ACC112 (cell line): ENCODE measurements at regions not wholly inside any gene's neighbourhood (a gene's known extent, or its start where the extent isn't known, plus 50 kb on each side); places are given as distances from the start of the nearest gene placed in this dataset.

Source experiments
- H2AFZ ChIP-seq: fragments of 200-600 bp; sonication (generic); one replicate; pipeline ENCODE4 v1.6.0; 2017; ENCODE audit warnings: antibody characterized with exemption, low read length; ENCODE audit not compliant: unreplicated experiment
- H3K27ac ChIP-seq: fragments of 200-600 bp; sonication (generic); 2 replicates; pipeline ENCODE4 v1.5.1; 2014; ENCODE audit warnings: low read depth, mild to moderate bottlenecking, antibody characterized with exemption, low read length, moderate library complexity
- H3K27me3 ChIP-seq: fragments of 200-600 bp; sonication (generic); 2 replicates; pipeline ENCODE4 v1.6.1; 2014; ENCODE audit warnings: mild to moderate bottlenecking, antibody characterized with exemption, low read length, moderate library complexity, mixed read lengths; ENCODE audit not compliant: insufficient read depth
- H3K36me3 ChIP-seq: fragments of 200-600 bp; sonication (generic); 2 replicates; pipeline ENCODE4 v1.6.1; 2016; ENCODE audit warnings: mild to moderate bottlenecking, antibody characterized with exemption, low read length, moderate library complexity, mixed read lengths; ENCODE audit not compliant: insufficient read depth
- H3K4me1 ChIP-seq: fragments of 200-600 bp; sonication (generic); one replicate; pipeline ENCODE4 v1.6.1; 2016; ENCODE audit warnings: low read length, mixed read lengths; ENCODE audit not compliant: insufficient read depth, unreplicated experiment, control insufficient read depth
- H3K4me3 ChIP-seq: fragments of 200-600 bp; sonication (generic); 2 replicates; pipeline ENCODE4 v1.5.1; 2014; ENCODE audit warnings: mild to moderate bottlenecking, low read depth, low read length
- H3K79me2 ChIP-seq: fragments of 200-600 bp; sonication (generic); one replicate; pipeline ENCODE4 v1.6.0; 2016; ENCODE audit warnings: low read length; ENCODE audit not compliant: control insufficient read depth, unreplicated experiment, insufficient read depth

- H3K36me3 ChIP-seq: no peaks in the 10 kb centered on the region
- H3K4me1 ChIP-seq: no peaks in the 10 kb centered on the region
- H2AFZ ChIP-seq: no peak overlapping the region
- H3K79me2 ChIP-seq: no peaks in the 10 kb centered on the region
- H3K27ac ChIP-seq: no peak overlapping the region
- no peaks in the 10 kb centered on the region for H3K27me3 ChIP-seq
- H3K4me3 ChIP-seq: no peak overlapping the region
Measured at GRCh38 chr12:87121896-87122295, 865.7 kb upstream of the MGAT4C start.

- H3K27me3 ChIP-seq: no peaks in the 10 kb centered on the region
- H2AFZ ChIP-seq: no peak overlapping the region
- no peaks in the 10 kb centered on the region for H3K4me1 ChIP-seq
- no peaks in the 10 kb centered on the region for H3K36me3 ChIP-seq
- no peaks in the 10 kb centered on the region for H3K79me2 ChIP-seq
- no peak overlapping the region for H3K27ac ChIP-seq
- H3K4me3 ChIP-seq: no peak overlapping the region
Measured at GRCh38 chr12:87120440-87120839, 864.2 kb upstream of the MGAT4C start.

GRCh38 chr12:87119713-87120112 lies 863.5 kb upstream of the MGAT4C start:
- H3K79me2 ChIP-seq: no peaks in the 10 kb centered on the region
- H3K4me3 ChIP-seq: no peak overlapping the region
- H2AFZ ChIP-seq: no peak overlapping the region
- no peaks in the 10 kb centered on the region for H3K36me3 ChIP-seq
- no peaks in the 10 kb centered on the region for H3K27me3 ChIP-seq
- no peak overlapping the region for H3K27ac ChIP-seq
- no peaks in the 10 kb centered on the region for H3K4me1 ChIP-seq

- Histone ChIP-seq H3K4me1 (no peaks in the 10 kb centered on the region), H3K79me2 (no peaks in the 10 kb centered on the region), H2AFZ (no peak overlapping the region), H3K27ac (no peak overlapping the region), H3K36me3 (no peaks in the 10 kb centered on the region), H3K4me3 (no peak overlapping the region), H3K27me3 (no peaks in the 10 kb centered on the region)
Measured at GRCh38 chr12:87117526-87117925, 861.3 kb upstream of the MGAT4C start.

GRCh38 chr12:87116780-87117179 lies 860.6 kb upstream of the MGAT4C start:
- H3K4me1 ChIP-seq: no peaks in the 10 kb centered on the region
- no peak overlapping the region for H3K27ac ChIP-seq
- H3K79me2 ChIP-seq: no peaks in the 10 kb centered on the region
- no peaks in the 10 kb centered on the region for H3K27me3 ChIP-seq
- H2AFZ ChIP-seq: no peak overlapping the region
- H3K36me3 ChIP-seq: no peaks in the 10 kb centered on the region
- no peak overlapping the region for H3K4me3 ChIP-seq

GRCh38 chr12:87112571-87113345 lies 856.6 kb upstream of the MGAT4C start:
- no peak overlapping the region for H3K27ac ChIP-seq
- no peaks in the 10 kb centered on the region for H3K36me3 ChIP-seq
- H3K27me3 ChIP-seq: no peaks in the 10 kb centered on the region
- no peaks in the 10 kb centered on the region for H3K4me1 ChIP-seq
- no peak overlapping the region for H3K4me3 ChIP-seq
- H3K79me2 ChIP-seq: no peaks in the 10 kb centered on the region
- no peak overlapping the region for H2AFZ ChIP-seq

DNA sequence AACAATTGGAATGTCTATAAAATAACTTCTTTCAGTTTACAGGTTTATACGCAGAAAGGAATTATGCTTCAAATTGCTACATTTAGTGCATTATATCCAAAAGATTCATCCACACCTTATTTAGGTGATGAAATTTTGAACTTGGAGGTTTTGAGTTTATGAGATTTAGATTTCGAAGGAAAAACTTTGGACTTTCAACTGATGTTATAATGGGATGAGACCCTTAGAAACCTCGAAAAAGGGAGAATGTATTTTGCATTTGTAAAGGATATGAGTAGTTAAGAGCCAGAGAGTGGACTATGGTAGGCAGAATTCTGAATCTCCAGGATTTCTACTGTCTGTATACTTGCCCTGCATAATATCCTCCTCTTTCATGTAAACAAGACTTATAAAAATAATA lies 851.6 kb upstream of the MGAT4C start:
- no peak overlapping the region for H3K27ac ChIP-seq
- no peaks in the 10 kb centered on the region for H3K27me3 ChIP-seq
- no peak overlapping the region for H3K4me3 ChIP-seq
- no peaks in the 10 kb centered on the region for H3K4me1 ChIP-seq
- H3K79me2 ChIP-seq: no peaks in the 10 kb centered on the region
- H2AFZ ChIP-seq: no peak overlapping the region
- no peaks in the 10 kb centered on the region for H3K36me3 ChIP-seq

GRCh38 chr12:87107270-87107669 lies 851.1 kb upstream of the MGAT4C start:
- no peak overlapping the region for H3K27ac ChIP-seq
- no peaks in the 10 kb centered on the region for H3K4me1 ChIP-seq
- no peaks in the 10 kb centered on the region for H3K36me3 ChIP-seq
- H3K27me3 ChIP-seq: no peaks in the 10 kb centered on the region
- H3K4me3 ChIP-seq: no peak overlapping the region
- no peaks in the 10 kb centered on the region for H3K79me2 ChIP-seq
- no peak overlapping the region for H2AFZ ChIP-seq

DNA sequence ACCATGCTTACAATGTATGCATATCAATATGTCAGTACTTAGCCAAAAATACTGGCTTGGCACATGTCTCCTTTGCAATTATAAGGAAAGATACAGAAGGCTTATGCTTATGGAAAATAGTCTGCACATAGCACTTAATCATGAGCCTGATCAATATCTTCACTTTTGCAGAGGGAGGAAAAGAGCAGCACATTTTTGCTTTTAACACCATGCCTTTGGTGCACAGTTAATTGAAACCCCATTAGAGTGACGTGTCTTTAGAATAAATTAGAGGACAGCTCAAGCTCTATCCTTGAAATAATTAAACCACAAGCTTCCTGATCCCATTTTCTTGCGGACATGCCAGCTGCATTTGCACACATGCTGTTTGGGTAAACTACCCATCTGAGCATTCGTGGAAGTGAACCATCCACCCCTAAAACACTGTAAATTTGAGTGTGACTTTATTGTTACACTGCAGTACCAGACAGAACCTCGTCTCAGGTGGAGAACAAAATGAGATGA lies 839.9 kb upstream of the MGAT4C start:
- Histone ChIP-seq H2AFZ (no peak overlapping the region), H3K27ac (no peak overlapping the region), H3K27me3 (no peaks in the 10 kb centered on the region), H3K4me3 (no peak overlapping the region), H3K36me3 (no peaks in the 10 kb centered on the region), H3K79me2 (no peaks in the 10 kb centered on the region), H3K4me1 (no peaks in the 10 kb centered on the region)

DNA sequence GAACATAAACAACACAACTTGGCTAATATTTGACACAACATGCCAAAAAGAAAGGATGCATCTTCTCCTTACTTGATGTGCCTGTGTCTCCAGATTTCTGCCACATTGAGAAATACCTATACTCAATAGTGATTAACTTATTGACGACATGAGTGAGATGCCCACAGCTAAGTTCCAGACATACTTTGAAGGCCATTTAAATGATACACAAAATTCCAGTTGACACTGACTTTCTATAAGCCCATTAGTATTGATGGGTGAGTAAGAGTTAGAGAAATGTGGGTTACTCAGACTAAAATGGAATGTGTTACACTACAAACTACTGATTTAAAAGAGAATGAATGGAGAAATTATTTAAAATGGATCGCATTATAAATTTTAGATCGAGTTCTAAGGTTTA lies 838.2 kb upstream of the MGAT4C start:
- H3K4me3 ChIP-seq: no peak overlapping the region
- H3K27ac ChIP-seq: no peak overlapping the region
- no peaks in the 10 kb centered on the region for H3K79me2 ChIP-seq
- H3K27me3 ChIP-seq: no peaks in the 10 kb centered on the region
- no peaks in the 10 kb centered on the region for H3K36me3 ChIP-seq
- no peak overlapping the region for H2AFZ ChIP-seq
- H3K4me1 ChIP-seq: no peaks in the 10 kb centered on the region

- no peak overlapping the region for H3K4me3 ChIP-seq
Measured at GRCh38 chr12:87092421-87092820, 836.2 kb upstream of the MGAT4C start.

More at GRCh38 chr12:87092421-87092820, 836.2 kb upstream of the MGAT4C start:
- H3K36me3 ChIP-seq: no peaks in the 10 kb centered on the region
- no peaks in the 10 kb centered on the region for H3K79me2 ChIP-seq
- H2AFZ ChIP-seq: no peak overlapping the region
- H3K27me3 ChIP-seq: no peaks in the 10 kb centered on the region
- H3K4me1 ChIP-seq: no peaks in the 10 kb centered on the region
- H3K27ac ChIP-seq: no peak overlapping the region
